ENCODE measurements at regions not wholly inside any gene's neighbourhood (a gene's known extent, or its start where the extent isn't known, plus 50 kb on each side); places are given as distances from the start of the nearest gene placed in this dataset.

GRCh38 chr17:45706033-45706432 is 78.1 kb upstream of the CRHR1 start:
- in situ Hi-C loops (cut with HindIII; ENCODE audit: low sequenced_read_pairs), result loop anchor here (10.0 kb wide), 1 partner anchor 59 kb away; no protein-coding TSS in a partner anchor

GRCh38 chr17:45708707-45709290 is 75.3 kb upstream of the CRHR1 start:
- in situ Hi-C loops (cut with HindIII; ENCODE audit: low sequenced_read_pairs), result loop anchor here (10.0 kb wide), 1 partner anchor 56 kb away; no protein-coding TSS in a partner anchor

- in situ Hi-C loops (cut with HindIII; ENCODE audit: low sequenced_read_pairs), result loop anchor here (10.0 kb wide), 1 partner anchor 55 kb away; no protein-coding TSS in a partner anchor
Measured at GRCh38 chr17:45709728-45710288, 74.3 kb upstream of the CRHR1 start.

- in situ Hi-C loops (cut with HindIII; ENCODE audit: low sequenced_read_pairs), result no loop called here
Measured at GRCh38 chr17:45715787-45716186, 68.3 kb upstream of the CRHR1 start.

GRCh38 chr17:45718791-45719190 is 65.3 kb upstream of the CRHR1 start:
- in situ Hi-C loops (cut with HindIII; ENCODE audit: low sequenced_read_pairs), result no loop called here

- in situ Hi-C loops (cut with HindIII; ENCODE audit: low sequenced_read_pairs), result no loop called here
Measured at GRCh38 chr17:45719335-45720071, 64.6 kb upstream of the CRHR1 start.

GRCh38 chr17:45720386-45720785 is 63.7 kb upstream of the CRHR1 start:
- in situ Hi-C loops (cut with HindIII; ENCODE audit: low sequenced_read_pairs), result no loop called here

GRCh38 chr17:45722161-45722560 is 62.0 kb upstream of the CRHR1 start:
- in situ Hi-C loops (cut with HindIII; ENCODE audit: low sequenced_read_pairs), result no loop called here

- in situ Hi-C loops (cut with HindIII; ENCODE audit: low sequenced_read_pairs), result no loop called here
Measured at GRCh38 chr17:45729294-45729907, 54.7 kb upstream of the CRHR1 start.

- in situ Hi-C loops (cut with HindIII; ENCODE audit: low sequenced_read_pairs), result no loop called here
Measured at GRCh38 chr17:45730192-45730591, 53.9 kb upstream of the CRHR1 start.

- in situ Hi-C loops (cut with HindIII; ENCODE audit: low sequenced_read_pairs), result no loop called here
Measured at GRCh38 chr17:45731459-45731858, 52.7 kb upstream of the CRHR1 start.

- in situ Hi-C loops (cut with HindIII; ENCODE audit: low sequenced_read_pairs), result no loop called here
Measured at GRCh38 chr17:45732926-45733505, 51.1 kb upstream of the CRHR1 start.

- in situ Hi-C loops (cut with HindIII; ENCODE audit: low sequenced_read_pairs), result no loop called here
Measured at GRCh38 chr17:45733781-45734180, 50.3 kb upstream of the CRHR1 start.

Measured in endothelial cell of hepatic sinusoid (primary cell).